BJ (cell line): ENCODE measurements at regions not wholly inside any gene's neighbourhood (a gene's known extent, or its start where the extent isn't known, plus 50 kb on each side); places are given as distances from the start of the nearest gene placed in this dataset.
"Not testable (repeated sequence)": the region's sequence is repeated elsewhere in the genome, so short reads cannot be mapped to it uniquely, and the experiment has no call there.

Source experiments
- CTCF ChIA-PET: fragments of 350-600 bp; formaldehyde crosslinking; extraction: SDS; loops from one replicate; lab custom pipeline; 2021; ENCODE audit warnings: antibody characterized with exemption, inconsistent platforms; lab: Yijun Ruan, JAX
- POLR2A ChIA-PET: fragments of 300-600 bp; sonication (Branson Sonifier 250); formaldehyde crosslinking; extraction: SDS; loops from one replicate; lab custom pipeline; 2021; ENCODE audit warnings: antibody characterized with exemption; lab: Charles Lee
- DNase-seq: peaks from one replicate; pipeline ENCODE4 v3.0.0-alpha.2; 2011; ENCODE audit warnings: low read depth
- H3K27me3 ChIP-seq: 2 replicates; pipeline ENCODE4 v1.6.0; 2011; ENCODE audit warnings: low read length; ENCODE audit not compliant: control insufficient read depth, insufficient read depth
- H3K36me3 ChIP-seq: 2 replicates; pipeline ENCODE4 v1.5.1; 2011; ENCODE audit warnings: low read length; ENCODE audit not compliant: control insufficient read depth, insufficient read depth
- H3K4me3 ChIP-seq: 2 replicates; pipeline ENCODE4 v1.5.1; 2011; ENCODE audit warnings: low read depth, mild to moderate bottlenecking, control low read depth, low read length
- TF ChIP-seq, protein P1 (sequence below): IDR thresholded peaks from 2 replicates; pipeline ENCODE4 v1.5.1; 2011; ENCODE audit warnings: low read depth, mild to moderate bottlenecking, control low read depth, inconsistent platforms, low read length, moderate library complexity; ENCODE audit not compliant: insufficient read depth

DNA sequence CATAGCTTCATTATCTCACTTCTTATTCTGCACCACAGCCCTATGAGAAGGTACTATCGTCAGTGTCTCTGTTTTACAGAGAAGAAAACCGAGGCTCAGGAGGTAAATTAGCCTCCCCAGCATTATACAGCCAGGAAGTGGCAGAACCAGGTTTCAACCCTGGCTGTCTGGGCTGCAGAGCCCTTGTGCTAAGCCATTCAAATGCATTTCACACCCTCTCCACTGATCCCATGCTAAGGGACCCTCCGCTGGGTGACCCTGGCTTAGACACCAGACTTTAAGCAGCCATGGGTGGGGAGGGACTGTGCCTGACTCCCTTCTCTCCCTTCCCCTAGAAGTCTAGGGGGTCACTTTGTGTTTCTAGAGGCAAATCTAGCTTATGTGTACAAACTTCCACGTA lies 87.5 kb downstream of the RRAGC start:
- CTCF ChIA-PET, result no interaction called here
- Histone ChIP-seq H3K4me3 (no peak overlapping the region), H3K27me3 (0 out of 2 replicates have a peak, but pooled peaks cover 2% of the 10 kb centered on the region), H3K36me3 (no peaks in the 10 kb centered on the region)
- no peak for DNase-seq
- TF ChIP-seq, protein P1, sequence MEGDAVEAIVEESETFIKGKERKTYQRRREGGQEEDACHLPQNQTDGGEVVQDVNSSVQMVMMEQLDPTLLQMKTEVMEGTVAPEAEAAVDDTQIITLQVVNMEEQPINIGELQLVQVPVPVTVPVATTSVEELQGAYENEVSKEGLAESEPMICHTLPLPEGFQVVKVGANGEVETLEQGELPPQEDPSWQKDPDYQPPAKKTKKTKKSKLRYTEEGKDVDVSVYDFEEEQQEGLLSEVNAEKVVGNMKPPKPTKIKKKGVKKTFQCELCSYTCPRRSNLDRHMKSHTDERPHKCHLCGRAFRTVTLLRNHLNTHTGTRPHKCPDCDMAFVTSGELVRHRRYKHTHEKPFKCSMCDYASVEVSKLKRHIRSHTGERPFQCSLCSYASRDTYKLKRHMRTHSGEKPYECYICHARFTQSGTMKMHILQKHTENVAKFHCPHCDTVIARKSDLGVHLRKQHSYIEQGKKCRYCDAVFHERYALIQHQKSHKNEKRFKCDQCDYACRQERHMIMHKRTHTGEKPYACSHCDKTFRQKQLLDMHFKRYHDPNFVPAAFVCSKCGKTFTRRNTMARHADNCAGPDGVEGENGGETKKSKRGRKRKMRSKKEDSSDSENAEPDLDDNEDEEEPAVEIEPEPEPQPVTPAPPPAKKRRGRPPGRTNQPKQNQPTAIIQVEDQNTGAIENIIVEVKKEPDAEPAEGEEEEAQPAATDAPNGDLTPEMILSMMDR, result no peak
- POLR2A ChIA-PET, result no interaction called here

DNA sequence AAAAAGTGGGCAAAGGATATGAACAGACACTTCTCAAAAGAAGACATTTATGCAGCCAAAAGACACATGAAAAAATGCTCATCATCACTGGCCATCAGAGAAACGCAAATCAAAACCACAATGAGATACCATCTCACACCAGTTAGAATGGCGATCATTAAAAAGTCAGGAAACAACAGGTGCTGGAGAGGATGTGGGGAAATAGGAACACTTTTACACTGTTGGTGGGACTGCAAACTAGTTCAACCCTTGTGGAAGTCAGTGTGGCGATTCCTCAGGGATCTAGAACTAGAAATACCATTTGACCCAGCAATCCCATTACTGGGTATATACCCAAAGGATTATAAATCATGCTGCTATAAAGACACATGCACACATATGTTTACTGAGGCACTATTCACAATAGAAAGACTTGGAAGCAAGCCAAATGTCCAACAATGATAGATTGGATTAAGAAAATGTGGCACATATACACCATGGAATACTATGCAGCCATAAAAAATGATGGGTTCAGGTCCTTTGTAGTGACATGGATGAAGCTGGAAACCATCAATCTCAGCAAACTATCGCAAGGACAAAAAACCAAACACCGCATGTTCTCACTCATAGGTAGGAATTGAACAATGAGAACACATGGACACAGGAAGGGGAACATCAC lies 88.9 kb downstream of the RRAGC start:
- CTCF ChIA-PET, H3K4me3 ChIP-seq, POLR2A ChIA-PET, H3K36me3 ChIP-seq, H3K27me3 ChIP-seq, DNase-seq: not testable (repeated sequence)

DNA sequence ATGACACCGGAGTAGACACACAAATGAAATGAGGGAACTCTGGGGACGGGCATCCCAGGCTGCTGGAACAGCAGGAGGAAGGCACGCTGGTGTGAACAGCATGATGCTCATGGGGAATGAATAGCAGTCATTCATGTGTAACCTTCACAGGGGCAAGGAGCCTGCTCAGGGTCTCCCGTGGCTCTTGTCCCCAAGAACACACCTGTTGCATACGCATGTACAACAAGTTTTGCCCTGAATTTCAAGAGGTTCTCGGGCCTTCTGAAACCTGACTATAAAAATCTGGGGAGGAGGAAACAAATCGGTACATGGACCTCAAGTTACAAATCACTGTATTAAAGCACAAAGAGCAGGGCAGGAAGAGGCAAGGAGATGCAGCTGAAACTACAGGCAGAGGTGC lies 93.4 kb downstream of the RRAGC start:
- TF ChIP-seq, protein P1, result no peak
- Histone ChIP-seq H3K27me3 (no peaks in the 10 kb centered on the region), H3K36me3 (no peaks in the 10 kb centered on the region), H3K4me3 (no peak overlapping the region)
- ChIA-PET POLR2A (no interaction called here), CTCF (no interaction called here)
- DNase-seq, result no peak

DNA sequence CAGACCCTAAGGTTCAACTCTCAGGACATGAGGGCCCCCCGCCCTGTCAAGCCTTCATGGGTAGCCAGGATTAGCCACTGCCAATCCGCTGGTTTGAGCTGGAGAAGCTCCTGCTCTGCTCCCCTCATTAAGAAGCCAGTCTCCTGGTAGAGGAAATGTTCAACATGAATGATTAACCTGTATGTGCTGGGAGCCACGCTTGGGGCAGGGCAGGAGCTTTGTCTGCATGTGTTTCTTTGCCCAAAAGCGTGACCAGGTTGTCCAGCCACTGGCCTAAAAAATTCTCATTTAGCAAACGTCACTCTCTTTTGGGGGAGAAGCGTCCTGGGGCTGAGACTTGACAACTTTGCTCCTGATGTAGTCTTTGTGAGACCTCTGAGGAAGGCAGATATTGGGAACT lies 96.5 kb downstream of the RRAGC start:
- CTCF ChIA-PET, result no interaction called here
- POLR2A ChIA-PET, result no interaction called here
- H3K36me3 ChIP-seq, result no peaks in the 10 kb centered on the region

DNA sequence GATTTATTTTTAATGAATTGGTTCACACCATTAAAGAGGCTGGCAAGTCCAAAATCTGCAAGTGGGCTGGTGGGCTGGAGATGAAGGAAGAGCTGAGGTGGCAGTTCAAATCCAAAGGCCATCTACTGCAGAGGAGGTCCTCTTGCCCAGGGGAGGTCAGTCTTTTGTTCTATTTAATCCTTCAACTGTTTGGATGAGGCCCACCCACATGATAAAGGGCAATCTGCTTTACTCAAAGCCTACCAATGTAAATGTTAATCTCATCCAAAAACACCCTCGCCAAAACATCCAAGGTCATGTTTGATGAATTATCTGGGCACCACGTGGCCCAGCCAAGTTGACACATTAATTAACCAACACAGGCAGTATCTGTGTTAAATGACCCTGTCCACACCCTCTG lies 99.0 kb downstream of the RRAGC start:
- DNase-seq, result no peak
- ChIA-PET POLR2A (no interaction called here), CTCF (no interaction called here)
- no peaks in the 10 kb centered on the region for H3K36me3 ChIP-seq
- H3K4me3 ChIP-seq, result no peak overlapping the region
- TF ChIP-seq, protein P1, result no peak
- no peaks in the 10 kb centered on the region for H3K27me3 ChIP-seq

More for the DNA sequence above, 96.5 kb downstream of the RRAGC start:
- DNase-seq, result no peak
- Histone ChIP-seq H3K27me3 (no peaks in the 10 kb centered on the region), H3K4me3 (no peak overlapping the region)
- TF ChIP-seq, protein P1, result no peak

DNA sequence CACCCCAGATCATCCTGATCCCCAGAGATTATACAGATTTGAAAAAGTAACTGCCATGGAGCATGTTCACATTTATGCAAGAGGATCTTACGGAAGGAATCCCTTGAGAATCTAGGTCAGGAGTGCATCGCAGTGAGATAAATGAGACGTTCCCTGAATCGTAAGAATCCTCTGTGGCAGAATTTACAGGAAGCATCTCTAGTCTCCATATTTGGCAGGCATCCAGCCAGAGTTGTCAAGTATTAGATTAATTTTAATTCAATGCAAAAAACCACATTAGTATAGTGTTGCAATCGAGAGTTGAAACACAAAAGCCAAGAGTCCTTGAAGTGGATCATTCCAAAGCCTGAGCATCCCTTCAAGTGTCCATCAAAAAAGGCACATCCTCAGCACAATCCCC lies 100.8 kb downstream of the RRAGC start:
- H3K36me3 ChIP-seq, result no peaks in the 10 kb centered on the region
- CTCF ChIA-PET, result no interaction called here
- H3K27me3 ChIP-seq, result no peaks in the 10 kb centered on the region
- no peak overlapping the region for H3K4me3 ChIP-seq
- TF ChIP-seq, protein P1, result no peak
- POLR2A ChIA-PET, result no interaction called here
- no peak for DNase-seq
